SK-N-SH (cell line): ENCODE measurements at regions not wholly inside any gene's neighbourhood (a gene's known extent, or its start where the extent isn't known, plus 50 kb on each side); places are given as distances from the start of the nearest gene placed in this dataset.

Experiments used
- CTCF ChIA-PET: fragments of 300-600, 350-600 bp; formaldehyde crosslinking; extraction: SDS; loops from one replicate; lab custom pipeline; 2021; lab: Yijun Ruan, JAX
- POLR2A ChIA-PET: fragments of 350-600 bp; sonication (Branson Sonifier 250); formaldehyde crosslinking; extraction: SDS; loops from one replicate; lab custom pipeline; 2020; ENCODE audit warnings: antibody characterized with exemption, inconsistent platforms; lab: Yijun Ruan, JAX
- DNase-seq: peaks from one replicate; pipeline ENCODE4 v3.0.0; 2012
- H2AFZ ChIP-seq: fragments of 200-600 bp; sonication (generic); 2 replicates; pipeline ENCODE4 v1.8.1; 2016; ENCODE audit warnings: antibody characterized with exemption, mild to moderate bottlenecking, low read depth
- H3F3A ChIP-seq: fragments of 200-600 bp; sonication (generic); replicated peaks from 2 replicates; pipeline ENCODE3; 2016; ENCODE audit warnings: antibody characterized with exemption, mild to moderate bottlenecking; ENCODE audit not compliant: insufficient read depth
- H3K27ac ChIP-seq, 2 experiments: fragments of 200-500 bp in 1 of 2; fragments of 200-600 bp in 1 of 2; sonication (Bioruptor generic) in 1 of 2; sonication (generic), shearing (Covaris generic) in 1 of 2; 2 replicates each; pipeline versions ENCODE4 v1.5.1 to v1.6.1; 2014 to 2016; ENCODE audit warnings: low read depth in 2 of 2, inconsistent platforms in 1 of 2, low read length in 1 of 2, mild to moderate bottlenecking in 1 of 2, mixed read lengths in 1 of 2
- H3K27me3 ChIP-seq: fragments of 200-600 bp; sonication (generic), shearing (Covaris generic); 2 replicates; pipeline ENCODE4 v1.6.1; 2016; ENCODE audit warnings: mixed run types; ENCODE audit not compliant: insufficient read depth
- H3K36me3 ChIP-seq, 2 experiments: fragments of 200-500 bp in 1 of 2; fragments of 200-600 bp in 1 of 2; sonication (Bioruptor generic) in 1 of 2; sonication (generic) in 1 of 2; replicated peaks in 1 of 2; 2 replicates each; pipeline versions ENCODE3 to v1.5.1; 2014 to 2016; ENCODE audit warnings: low read length in 1 of 2, mild to moderate bottlenecking in 1 of 2; ENCODE audit not compliant: insufficient read depth in 2 of 2, control insufficient read depth in 1 of 2
- H3K4me1 ChIP-seq, 2 experiments: fragments of 200-500 bp in 1 of 2; fragments of 200-600 bp in 1 of 2; sonication (Bioruptor generic) in 1 of 2; sonication (generic), shearing (Covaris generic) in 1 of 2; 2 replicates each; pipeline versions ENCODE4 v1.5.1 to v1.6.1; 2014 to 2016; ENCODE audit warnings: low read depth in 1 of 2, low read length in 1 of 2, mixed run types in 1 of 2; ENCODE audit not compliant: insufficient read depth in 2 of 2, control insufficient read depth in 1 of 2
- H3K4me2 ChIP-seq: fragments of 200-600 bp; sonication (generic), shearing (Covaris generic); 2 replicates; pipeline ENCODE4 v1.6.1; 2017; ENCODE audit warnings: mixed run types
- H3K4me3 ChIP-seq, 2 experiments: fragments of 200-500 bp in 1 of 2; fragments of 200-600 bp in 1 of 2; sonication (Bioruptor generic) in 1 of 2; sonication (generic), shearing (Covaris generic) in 1 of 2; 2 replicates each; pipeline versions ENCODE4 v1.5.1 to v1.8.1; 2014 to 2016; ENCODE audit warnings: low read depth in 2 of 2, inconsistent platforms in 1 of 2, low read length in 1 of 2, mild to moderate bottlenecking in 1 of 2, mixed read lengths in 1 of 2, moderate library complexity in 1 of 2
- H3K79me2 ChIP-seq: fragments of 200-600 bp; sonication (generic); 2 replicates; pipeline ENCODE4 v1.8.1; 2017; ENCODE audit warnings: mild to moderate bottlenecking; ENCODE audit not compliant: insufficient read depth
- H3K9ac ChIP-seq: fragments of 200-600 bp; sonication (generic); 2 replicates; pipeline ENCODE4 v1.6.1; 2017; ENCODE audit warnings: mixed run types
- H3K9me2 ChIP-seq: fragments of 200-600 bp; sonication (generic); 2 replicates; pipeline ENCODE4 v1.6.1; 2017; ENCODE audit warnings: mixed run types
- H3K9me3 ChIP-seq: fragments of 200-600 bp; sonication (generic); 2 replicates; pipeline ENCODE4 v1.6.1; 2017; ENCODE audit warnings: mixed run types, mild to moderate bottlenecking, moderate library complexity
- H4K20me1 ChIP-seq: fragments of 200-600 bp; sonication (generic); 2 replicates; pipeline ENCODE4 v1.6.1; 2017; ENCODE audit warnings: mild to moderate bottlenecking, mixed run types; ENCODE audit not compliant: insufficient read depth
- ELF1 ChIP-seq: IDR thresholded peaks from 2 replicates; pipeline ENCODE4 v1.4.0; 2012
- EP300 ChIP-seq, 2 experiments: IDR thresholded peaks; 2 replicates each; pipeline versions ENCODE4 v1.4.0 to v1.6.1; 2012; ENCODE audit warnings: borderline replicate concordance in 1 of 2, low read depth in 1 of 2, low read length in 1 of 2
- FOSL2 ChIP-seq: IDR thresholded peaks from 2 replicates; pipeline ENCODE4 v1.4.0; 2012; ENCODE audit warnings: low read depth, mild to moderate bottlenecking, moderate library complexity, borderline replicate concordance
- FOXJ3 ChIP-seq: sonication (generic); formaldehyde crosslinking; IDR thresholded peaks from 2 replicates; pipeline ENCODE4 v1.5.1; 2020; ENCODE audit warnings: mild to moderate bottlenecking, missing genetic modification reagents
- GABPA ChIP-seq: IDR thresholded peaks from 2 replicates; pipeline ENCODE4 v1.4.0; 2012; ENCODE audit warnings: low read depth, mild to moderate bottlenecking
- JUND ChIP-seq: IDR thresholded peaks from 2 replicates; pipeline ENCODE4 v1.4.0; 2012
- MAX ChIP-seq: IDR thresholded peaks from 2 replicates; pipeline ENCODE4 v1.4.0; 2012; ENCODE audit warnings: low read depth
- MEF2A ChIP-seq: IDR thresholded peaks from 2 replicates; pipeline ENCODE4 v1.4.0; 2012; ENCODE audit warnings: low read depth, borderline replicate concordance
- NFIC ChIP-seq: IDR thresholded peaks from 2 replicates; pipeline ENCODE4 v1.4.0; 2012; ENCODE audit warnings: borderline replicate concordance
- PBX3 ChIP-seq: IDR thresholded peaks from 2 replicates; pipeline ENCODE4; 2012
- RCOR1 ChIP-seq: fragments of 150-350 bp; IDR thresholded peaks from 2 replicates; pipeline ENCODE4 v1.6.1; 2017; ENCODE audit warnings: antibody characterized with exemption, low read length
- REST ChIP-seq: IDR thresholded peaks from 2 replicates; pipeline ENCODE4 v1.6.1; 2012; ENCODE audit warnings: mild to moderate bottlenecking, low read depth, low read length, moderate library complexity
- RXRA ChIP-seq: IDR thresholded peaks from 2 replicates; pipeline ENCODE4 v1.4.0; 2012; ENCODE audit warnings: low read depth, mild to moderate bottlenecking, borderline replicate concordance
- SMC3 ChIP-seq: IDR thresholded peaks from 2 replicates; pipeline ENCODE4 v1.6.1; 2012; ENCODE audit warnings: low read depth, low read length, improper control_type of control experiment
- TCF12 ChIP-seq: IDR thresholded peaks from 2 replicates; pipeline ENCODE4 v1.4.0; 2012
- TEAD4 ChIP-seq: IDR thresholded peaks from 2 replicates; pipeline ENCODE4 v1.4.0; 2012; ENCODE audit warnings: mild to moderate bottlenecking, borderline replicate concordance; ENCODE audit not compliant: insufficient read depth
- USF2 ChIP-seq: fragments of 150-350 bp; IDR thresholded peaks from 2 replicates; pipeline ENCODE4 v1.6.1; 2017; ENCODE audit warnings: antibody characterized with exemption, low read length, low read depth, borderline replicate concordance
- WGBS: methylation state at CpG from one replicate; pipeline ENCODE4 v1.1.6; 2017; ENCODE audit warnings: low lambda C conversion rate; 5-methylcytosine and 5-hydroxymethylcytosine counted together

- Histone ChIP-seq H3K4me2 (peak overlapping the region; percentile 5; the same call in 1 of the 2 replicates), H3K9me2 (no peaks in the 10 kb centered on the region), H3K4me3 (no peak overlapping the region), H2AFZ (peak overlapping the region; percentile 31; the same call in 1 of the 2 replicates), H3K36me3 (no peaks in the 10 kb centered on the region), H4K20me1 (no peaks in the 10 kb centered on the region), H3F3A (peaks cover 27% of the 10 kb centered on the region), H3K79me2 (no peaks in the 10 kb centered on the region), H3K9me3 (no peaks in the 10 kb centered on the region)
- POLR2A ChIA-PET, result no interaction called here
- TF ChIP-seq USF2, result no peak
- TF ChIP-seq EP300 (IDR thresholded peaks at IDR 0.05; ENCODE audit: borderline replicate concordance in 1 of 2, low read depth in 1 of 2, low read length in 1 of 2), result 0 out of 4 replicates have a peak, but pooled peaks of 1 of the 2 experiments have one; percentile 14
- TF ChIP-seq TCF12, result peak; percentile 49; the same call in 1 of the 2 replicates
- peak; percentile 19; the same call in 1 of the 2 replicates for TF ChIP-seq JUND
- TF ChIP-seq MAX, result 0 out of 2 replicates have a peak, but pooled peaks have one; percentile 1
- TF ChIP-seq FOSL2, result 0 out of 2 replicates have a peak, but pooled peaks have one; percentile 9
- no peak for TF ChIP-seq FOXJ3 (CRISPR knock-in tag)
- TF ChIP-seq NFIC, result peak; percentile 39
- 0 out of 2 replicates have a peak, but pooled peaks have one; percentile 42 for TF ChIP-seq PBX3
- no peak for TF ChIP-seq MEF2A
- TF ChIP-seq, all 33 proteins: peak for 7
- no peak for DNase-seq
- CTCF ChIA-PET, result interaction anchor here (1.0 kb wide), 1 partner anchor 38 kb away, joined by 3 read pairs; no protein-coding TSS in a partner anchor
- no peak overlapping the region for H3K9ac ChIP-seq
- WGBS, result 69% methylated on average over 4 of the region's 4 CpGs
- H3K4me1 ChIP-seq, result peaks cover 2 to 18% of the 10 kb centered on the region in 2 experiments; a peak in 3 of 4 replicates
- H3K27ac ChIP-seq, result peak overlapping the region; percentile 44 to 73; a peak in 3 of 4 replicates
- H3K27me3 ChIP-seq, result no peaks in the 10 kb centered on the region
Observed at GRCh38 chr7:35747611-35748010, 52.7 kb upstream of the HERPUD2 start.

GRCh38 chr7:35748371-35748770 is 52.5 kb upstream of the SEPTIN7 start:
- no peaks in the 10 kb centered on the region for H3K36me3 ChIP-seq
- H3K27me3 ChIP-seq, result no peaks in the 10 kb centered on the region
- no peak for DNase-seq
- peaks cover 30% of the 10 kb centered on the region for H3F3A ChIP-seq
- H3K27ac ChIP-seq, result peak overlapping the region; percentile 44 to 73; a peak in 3 of 4 replicates
- ChIA-PET CTCF (interaction anchor here (1.0 kb wide), 1 partner anchor 39 kb away, joined by 3 read pairs; no protein-coding TSS in a partner anchor), POLR2A (no interaction called here)
- peak overlapping the region; percentile 5; the same call in 1 of the 2 replicates for H3K4me2 ChIP-seq
- no peak overlapping the region for H3K4me3 ChIP-seq
- WGBS, result 65% methylated on average over 1 of the region's 1 CpG
- no peaks in the 10 kb centered on the region for H3K9me3 ChIP-seq
- H3K9ac ChIP-seq, result no peak overlapping the region
- peaks cover 6 to 23% of the 10 kb centered on the region in 2 experiments; a peak in 3 of 4 replicates for H3K4me1 ChIP-seq
- H3K79me2 ChIP-seq, result no peaks in the 10 kb centered on the region
- no peaks in the 10 kb centered on the region for H4K20me1 ChIP-seq
- no peak overlapping the region; the same call in 1 of the 2 replicates for H2AFZ ChIP-seq
- H3K9me2 ChIP-seq, result no peaks in the 10 kb centered on the region
- TF ChIP-seq MEF2A (peak; percentile 50; the same call in 1 of the 2 replicates), NFIC (peak; percentile 37; the same call in 1 of the 2 replicates), PBX3 (peak; percentile 87), ELF1 (no peak), EP300 (IDR thresholded peaks at IDR 0.05; ENCODE audit: borderline replicate concordance in 1 of 2, low read depth in 1 of 2, low read length in 1 of 2) (0 out of 4 replicates have a peak, but pooled peaks of 1 of the 2 experiments have one; percentile 23), TCF12 (peak; percentile 59), REST (no peak), RXRA (no peak), RCOR1 (no peak), GABPA (no peak), TEAD4 (peak; percentile 79; the same call in 1 of the 2 replicates), FOSL2 (no peak), SMC3 (no peak), JUND (peak; percentile 49)
